Endothelial cell of umbilical vein (primary cell): ENCODE measurements at regions not wholly inside any gene's neighbourhood (a gene's known extent, or its start where the extent isn't known, plus 50 kb on each side); places are given as distances from the start of the nearest gene placed in this dataset.

Source experiments
- BruUV-seq: library from RNA; stranded (reverse); fragments of 400-500 nt; replicated peaks from 2 replicates; lab custom pipeline; 2021; lab: Mats Ljungman, UMichigan
- CTCF ChIA-PET: fragments of 300-600, 350-600 bp; sonication (Branson Sonifier 250); formaldehyde crosslinking; loops from one replicate; lab custom pipeline; 2021; ENCODE audit warnings: antibody characterized with exemption, inconsistent platforms; lab: Charles Lee
- POLR2A ChIA-PET: fragments of 300-600, 350-600 bp; sonication (Branson Sonifier 250); formaldehyde crosslinking; loops from one replicate; lab custom pipeline; 2021; ENCODE audit warnings: antibody characterized with exemption, inconsistent platforms; lab: Charles Lee
- DNase-seq: peaks from one replicate; pipeline ENCODE4 v3.0.0-alpha.2; 2011; ENCODE audit warnings: low read depth, low spot score
- FAIRE-seq: peaks from 2 replicates; lab custom pipeline; 2011; peaks lifted over from hg19 to GRCh38; lab: Jason Lieb, UNC
- H2AFZ ChIP-seq: 2 replicates; pipeline ENCODE4 v1.6.0; 2012; ENCODE audit warnings: low read depth, low read length, control low read depth, inconsistent platforms
- H3K27ac ChIP-seq: 2 replicates; pipeline ENCODE4 v1.5.1; 2011; ENCODE audit warnings: low read depth, mild to moderate bottlenecking, control low read depth, low read length, moderate library complexity; ENCODE audit not compliant: insufficient read depth
- H3K27me3 ChIP-seq, 2 experiments: 2 replicates each; pipeline versions ENCODE4 v1.6.0 to v1.6.1; 2011; ENCODE audit warnings: low read length in 2 of 2, mixed read lengths in 1 of 2; ENCODE audit not compliant: control insufficient read depth in 2 of 2, insufficient read depth in 2 of 2
- H3K36me3 ChIP-seq, 2 experiments: 2 replicates in 1 of 2; 3 replicates in 1 of 2; pipeline ENCODE4 v1.5.1; 2011; ENCODE audit warnings: low read length in 2 of 2, mild to moderate bottlenecking in 1 of 2, moderate library complexity in 1 of 2; ENCODE audit not compliant: control insufficient read depth in 2 of 2, insufficient read depth in 2 of 2; ENCODE audit errors: extremely low read depth in 1 of 2
- H3K4me1 ChIP-seq: 3 replicates; pipeline ENCODE4 v1.5.1; 2011; ENCODE audit warnings: mild to moderate bottlenecking, low read length; ENCODE audit not compliant: control insufficient read depth, insufficient read depth; ENCODE audit errors: extremely low read depth
- H3K4me2 ChIP-seq: 2 replicates; pipeline ENCODE4 v1.6.1; 2011; ENCODE audit warnings: low read length, control low read depth, mixed read lengths; ENCODE audit not compliant: insufficient read depth
- H3K4me3 ChIP-seq, 3 experiments: fragments of 200-600 bp in 1 of 3; sonication (generic), shearing (Covaris generic) in 1 of 3; replicated peaks in 1 of 3; 2 replicates each; pipeline ENCODE4 v1.5.1; 2011 to 2016; ENCODE audit warnings: control low read depth in 3 of 3, low read length in 3 of 3, mild to moderate bottlenecking in 2 of 3, inconsistent platforms in 1 of 3, low read depth in 1 of 3, moderate library complexity in 1 of 3; ENCODE audit not compliant: insufficient read depth in 1 of 3
- H3K79me2 ChIP-seq: 2 replicates; pipeline ENCODE4 v1.6.0; 2012; ENCODE audit warnings: low read length, inconsistent platforms; ENCODE audit not compliant: control insufficient read depth, insufficient read depth
- H3K9ac ChIP-seq: replicated peaks from 2 replicates; pipeline ENCODE3; 2011; ENCODE audit warnings: low read length, control low read depth; ENCODE audit not compliant: insufficient read depth; ENCODE audit errors: extremely low read depth
- H3K9me1 ChIP-seq: replicated peaks from 3 replicates; pipeline ENCODE4 v1.6.0; 2011; ENCODE audit warnings: mild to moderate bottlenecking, low read length; ENCODE audit not compliant: control insufficient read depth, insufficient read depth; ENCODE audit errors: extremely low read depth
- H3K9me3 ChIP-seq: replicated peaks from 2 replicates; pipeline ENCODE4 v1.5.1; 2012; ENCODE audit warnings: low read length, inconsistent platforms; ENCODE audit not compliant: control insufficient read depth, insufficient read depth
- H4K20me1 ChIP-seq: replicated peaks from 2 replicates; pipeline ENCODE3; 2011; ENCODE audit warnings: mild to moderate bottlenecking, low read length; ENCODE audit not compliant: control insufficient read depth, insufficient read depth; ENCODE audit errors: extremely low read depth
- CTCF ChIP-seq, 2 donors: IDR thresholded peaks; 1 replicate in 1 of 2; 2 replicates in 1 of 2; pipeline ENCODE4 v1.5.1; 2011; ENCODE audit warnings: low read length in 2 of 2, mild to moderate bottlenecking in 2 of 2, moderate library complexity in 2 of 2, control low read depth in 1 of 2, inconsistent platforms in 1 of 2, low read depth in 1 of 2; ENCODE audit not compliant: insufficient read depth in 1 of 2; ENCODE audit errors: extremely low read depth in 1 of 2
- EZH2 ChIP-seq: IDR thresholded peaks from 2 replicates; pipeline ENCODE4 v1.6.1; 2012; ENCODE audit warnings: borderline replicate concordance, low read depth, mild to moderate bottlenecking, moderate library complexity, low read length, inconsistent platforms; ENCODE audit not compliant: severe bottlenecking
- FOS ChIP-seq: IDR thresholded peaks from 2 replicates; pipeline ENCODE4 v1.6.1; 2011; ENCODE audit warnings: mild to moderate bottlenecking, low read length, moderate library complexity, borderline replicate concordance; ENCODE audit not compliant: insufficient read depth
- GATA2 ChIP-seq: IDR thresholded peaks from 2 replicates; pipeline ENCODE4 v1.7.0; 2011; ENCODE audit warnings: low read depth, mild to moderate bottlenecking, moderate library complexity, mixed read lengths, low read length; ENCODE audit not compliant: insufficient read length, insufficient read depth
- JUN ChIP-seq: IDR thresholded peaks from 2 replicates; pipeline ENCODE4 v1.6.1; 2011; ENCODE audit warnings: borderline replicate concordance, low read depth; ENCODE audit not compliant: insufficient read length, insufficient read depth
- MAX ChIP-seq: IDR thresholded peaks from 2 replicates; pipeline ENCODE4 v1.6.1; 2011; ENCODE audit not compliant: insufficient read depth, insufficient read length
- MYC ChIP-seq: IDR thresholded peaks from one replicate; pipeline ENCODE4 v1.6.1; 2011; ENCODE audit warnings: mild to moderate bottlenecking, low read depth, low read length
- POLR2A ChIP-seq: IDR thresholded peaks from 2 replicates; pipeline ENCODE4 v1.6.1; 2012; ENCODE audit warnings: low read depth, mild to moderate bottlenecking, control low read depth, low read length
- POLR2AphosphoS5 ChIP-seq: IDR thresholded peaks from 2 replicates; pipeline ENCODE4 v1.6.1; 2012; ENCODE audit warnings: low read depth, mild to moderate bottlenecking, control low read depth, low read length, moderate library complexity; ENCODE audit not compliant: insufficient read depth
- dilution Hi-C: fragments of 300-500 bp; cut with MboI; formaldehyde crosslinking; loops from one replicate; pipeline ENCODE4 v1.15.0; 2019; ENCODE audit warnings: low sequenced_read_pairs; ENCODE audit not compliant: extremely low pct_ligation_motif_present
- intact Hi-C: fragments of 100-400 bp; cut with micrococcal nuclease; formaldehyde crosslinking; loops from one replicate; pipeline ENCODE4 v1.10.0; 2022

- ChIA-PET CTCF (no interaction called here), POLR2A (no interaction called here)
- H3K27me3 ChIP-seq = no peaks in the 10 kb centered on the region
- no peaks in the 10 kb centered on the region for H3K4me1 ChIP-seq
- H4K20me1 ChIP-seq = no peaks in the 10 kb centered on the region
- DNase-seq = no peak
- TF ChIP-seq CTCF (IDR thresholded peaks at IDR 0.05; ENCODE audit: extremely low read depth in 1 of 2, insufficient read depth in 1 of 2, low read depth in 1 of 2, low read length in 2 of 2) (no peak), POLR2AphosphoS5 (no peak), EZH2 (no peak), POLR2A (no peak), JUN (no peak), FOS (no peak), MAX (no peak), MYC (no peak), GATA2 (no peak)
- H3K9me3 ChIP-seq = no peaks in the 10 kb centered on the region
- H3K9me1 ChIP-seq = no peaks in the 10 kb centered on the region
- no peaks in the 10 kb centered on the region for H3K79me2 ChIP-seq
- dilution Hi-C loops (no loop called here), intact Hi-C loops (no loop called here)
- H2AFZ ChIP-seq = no peak overlapping the region
- no peak overlapping the region for H3K4me3 ChIP-seq
- H3K36me3 ChIP-seq = no peaks in the 10 kb centered on the region
- H3K9ac ChIP-seq = no peak overlapping the region
- H3K4me2 ChIP-seq = no peak overlapping the region
- no TSS peak for BruUV-seq
- no peak for FAIRE-seq
- H3K27ac ChIP-seq = no peak overlapping the region
These were observed 166.5 kb upstream of the RGMB start for GRCh38 chr5:98606961-98607360.
